H1 (cell line): ENCODE measurements at regions not wholly inside any gene's neighbourhood (a gene's known extent, or its start where the extent isn't known, plus 50 kb on each side); places are given as distances from the start of the nearest gene placed in this dataset.

Source experiments
- RAD21 ChIP-seq, 2 experiments: IDR thresholded peaks in 1 of 2; conservative IDR thresholded peaks in 1 of 2; 2 replicates each; pipeline ENCODE4 v1.6.1; 2011; ENCODE audit warnings: low read depth in 2 of 2, low read length in 2 of 2, improper control_type of control experiment in 1 of 2, inconsistent platforms in 1 of 2, mild to moderate bottlenecking in 1 of 2, moderate library complexity in 1 of 2
- TF ChIP-seq, protein P1 (sequence below), 3 experiments: IDR thresholded peaks; 1 replicate in 2 of 3; 2 replicates in 1 of 3; pipeline versions ENCODE4 v1.5.1 to v1.6.1; 2011; ENCODE audit warnings: low read length in 3 of 3, mild to moderate bottlenecking in 3 of 3, inconsistent platforms in 2 of 3, low read depth in 1 of 3, moderate library complexity in 1 of 3; ENCODE audit not compliant: insufficient read depth in 1 of 3; ENCODE audit errors: control extremely low read depth in 1 of 3

DNA sequence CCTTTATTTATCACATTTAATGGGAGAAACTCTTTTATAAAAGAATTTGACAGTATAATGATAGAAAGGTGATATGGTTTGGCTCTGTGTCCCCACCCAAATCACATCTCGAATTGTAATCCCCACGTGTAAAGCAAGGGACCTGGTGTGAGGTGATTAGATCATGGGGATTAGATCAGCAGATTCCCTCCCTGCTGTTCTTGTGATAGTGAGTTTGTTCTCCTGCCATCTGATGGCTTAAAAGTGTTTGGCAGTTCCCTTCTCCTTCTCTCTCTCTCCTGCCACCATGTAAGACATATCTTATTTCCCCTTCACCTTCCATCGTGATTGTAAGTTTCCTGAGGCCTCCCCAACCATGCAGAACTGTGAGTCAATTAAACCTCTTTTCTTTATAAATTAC, 1110.3 kb downstream of the FLRT2 start:
- TF ChIP-seq, protein P1, sequence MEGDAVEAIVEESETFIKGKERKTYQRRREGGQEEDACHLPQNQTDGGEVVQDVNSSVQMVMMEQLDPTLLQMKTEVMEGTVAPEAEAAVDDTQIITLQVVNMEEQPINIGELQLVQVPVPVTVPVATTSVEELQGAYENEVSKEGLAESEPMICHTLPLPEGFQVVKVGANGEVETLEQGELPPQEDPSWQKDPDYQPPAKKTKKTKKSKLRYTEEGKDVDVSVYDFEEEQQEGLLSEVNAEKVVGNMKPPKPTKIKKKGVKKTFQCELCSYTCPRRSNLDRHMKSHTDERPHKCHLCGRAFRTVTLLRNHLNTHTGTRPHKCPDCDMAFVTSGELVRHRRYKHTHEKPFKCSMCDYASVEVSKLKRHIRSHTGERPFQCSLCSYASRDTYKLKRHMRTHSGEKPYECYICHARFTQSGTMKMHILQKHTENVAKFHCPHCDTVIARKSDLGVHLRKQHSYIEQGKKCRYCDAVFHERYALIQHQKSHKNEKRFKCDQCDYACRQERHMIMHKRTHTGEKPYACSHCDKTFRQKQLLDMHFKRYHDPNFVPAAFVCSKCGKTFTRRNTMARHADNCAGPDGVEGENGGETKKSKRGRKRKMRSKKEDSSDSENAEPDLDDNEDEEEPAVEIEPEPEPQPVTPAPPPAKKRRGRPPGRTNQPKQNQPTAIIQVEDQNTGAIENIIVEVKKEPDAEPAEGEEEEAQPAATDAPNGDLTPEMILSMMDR (IDR thresholded peaks at IDR 0.05; ENCODE audit: control extremely low read depth in 1 of 3, insufficient read depth in 1 of 3, low read depth in 1 of 3, low read length in 3 of 3) = no peak
- peak in 1 of 2 experiments; percentile 11; a peak in 1 of 4 replicates for TF ChIP-seq RAD21 (IDR thresholded peaks at IDR 0.05 in 1 of 2, conservative IDR thresholded peaks at IDR 0.05 in 1 of 2; ENCODE audit: low read depth in 2 of 2, low read length in 2 of 2)
